ENCODE measurements at regions not wholly inside any gene's neighbourhood (a gene's known extent, or its start where the extent isn't known, plus 50 kb on each side); places are given as distances from the start of the nearest gene placed in this dataset.

DNA sequence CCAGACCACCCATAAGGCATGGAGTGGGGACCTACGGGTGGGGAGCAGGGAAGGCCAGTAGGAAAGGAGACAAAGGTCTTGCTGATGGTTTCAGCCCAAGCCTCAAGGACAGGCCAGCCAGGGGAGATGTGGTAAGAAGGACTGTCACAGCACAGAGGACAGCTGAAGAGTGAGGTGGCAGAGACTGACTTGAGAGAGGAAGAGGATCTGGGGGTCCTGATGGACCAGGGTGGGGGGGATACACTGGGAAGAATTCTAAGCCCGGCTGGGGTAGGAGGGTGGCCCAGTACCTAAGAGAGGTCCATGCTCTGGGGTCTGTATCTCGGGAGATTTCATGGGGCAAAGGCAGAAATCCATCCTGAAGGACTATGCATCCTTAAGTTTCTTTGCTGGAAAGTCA, 66.1 kb upstream of the THY1 start:
- no peak for DNase-seq

DNA sequence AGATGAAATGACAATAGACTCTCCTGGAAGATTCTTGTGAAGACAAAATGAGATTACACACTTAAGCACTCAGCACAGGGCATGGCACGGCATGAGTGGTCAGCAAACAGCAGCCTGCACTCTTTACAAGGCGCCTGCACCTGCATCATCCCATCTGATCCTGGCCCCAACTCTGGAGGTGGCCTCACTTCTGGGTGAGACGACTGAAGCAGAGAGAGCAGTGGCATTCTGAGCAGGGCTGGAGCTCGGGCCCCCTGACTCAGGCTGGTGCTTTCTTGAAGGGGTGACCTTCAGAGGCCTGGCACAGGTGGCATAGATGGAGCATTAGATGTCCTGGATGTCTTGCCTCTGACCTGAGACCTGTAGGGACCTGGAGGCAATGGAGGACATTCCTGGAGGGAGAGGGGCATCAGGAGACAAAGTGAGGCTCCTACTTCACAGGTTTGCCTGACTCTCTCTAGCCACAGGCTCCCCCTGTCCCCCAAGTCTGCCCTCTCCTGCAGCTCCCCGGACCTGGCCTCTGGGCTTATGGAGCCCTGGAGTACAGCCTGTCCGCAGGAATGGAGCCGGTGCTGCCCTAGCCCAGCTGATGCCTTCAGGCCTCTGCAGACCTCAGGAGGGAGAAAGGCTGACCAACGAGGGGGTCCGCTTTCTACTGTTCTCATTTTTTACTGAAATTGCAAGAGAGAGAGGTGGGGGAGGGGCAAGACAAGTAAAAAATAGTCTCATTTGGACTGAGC, 65.5 kb upstream of the THY1 start:
- DNase-seq = no peak

- DNase-seq = no peak
Observed at GRCh38 chr11:119486691-119487259, 63.8 kb upstream of the THY1 start.

- DNase-seq = no peak
Observed at GRCh38 chr11:119486016-119486415, 63.0 kb upstream of the THY1 start.

DNA sequence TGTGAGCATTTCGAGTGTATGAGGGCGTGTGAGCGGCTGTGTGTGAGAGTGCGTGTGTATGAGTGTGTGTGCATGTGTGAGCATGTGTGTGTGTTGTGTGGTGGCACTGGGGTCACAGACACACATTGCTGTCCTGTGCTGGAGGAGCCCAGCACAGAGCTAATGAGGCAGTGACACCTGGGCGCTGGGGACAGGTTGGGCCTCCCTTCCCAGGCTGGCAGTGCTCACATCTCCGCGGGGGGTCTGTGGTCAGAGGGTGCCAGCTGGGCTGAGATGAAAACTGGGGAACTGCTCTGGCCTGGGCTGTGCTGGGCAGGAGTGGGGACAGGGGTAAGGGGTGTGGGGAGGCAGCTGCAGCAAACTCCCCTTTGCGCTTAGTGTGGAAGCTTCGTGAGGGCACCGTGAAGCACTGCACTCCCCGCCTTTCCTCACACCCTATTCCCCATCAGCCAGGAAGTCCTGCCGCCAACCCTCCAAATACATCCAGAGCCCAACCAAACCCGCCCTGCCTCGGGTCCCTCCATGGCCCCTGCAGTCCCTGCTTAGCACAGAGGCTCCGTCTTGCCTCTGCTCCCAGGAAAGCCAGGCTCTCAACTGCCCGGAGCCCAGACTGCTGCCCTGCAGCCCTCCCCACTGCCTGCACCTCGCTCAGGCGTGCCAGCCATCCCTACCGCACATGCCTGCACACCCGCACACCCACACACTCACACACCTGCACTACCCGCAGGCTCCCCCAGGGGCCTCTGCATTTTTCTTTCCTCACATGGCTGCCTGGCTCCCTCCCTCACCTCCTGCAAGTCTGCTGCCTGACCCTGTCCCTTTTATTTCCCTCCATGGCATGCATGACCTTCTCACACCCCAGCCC, 62.0 kb upstream of the THY1 start:
- DNase-seq = no peak

GRCh38 chr11:119483881-119484371, 61.0 kb upstream of the THY1 start:
- DNase-seq = no peak

DNA sequence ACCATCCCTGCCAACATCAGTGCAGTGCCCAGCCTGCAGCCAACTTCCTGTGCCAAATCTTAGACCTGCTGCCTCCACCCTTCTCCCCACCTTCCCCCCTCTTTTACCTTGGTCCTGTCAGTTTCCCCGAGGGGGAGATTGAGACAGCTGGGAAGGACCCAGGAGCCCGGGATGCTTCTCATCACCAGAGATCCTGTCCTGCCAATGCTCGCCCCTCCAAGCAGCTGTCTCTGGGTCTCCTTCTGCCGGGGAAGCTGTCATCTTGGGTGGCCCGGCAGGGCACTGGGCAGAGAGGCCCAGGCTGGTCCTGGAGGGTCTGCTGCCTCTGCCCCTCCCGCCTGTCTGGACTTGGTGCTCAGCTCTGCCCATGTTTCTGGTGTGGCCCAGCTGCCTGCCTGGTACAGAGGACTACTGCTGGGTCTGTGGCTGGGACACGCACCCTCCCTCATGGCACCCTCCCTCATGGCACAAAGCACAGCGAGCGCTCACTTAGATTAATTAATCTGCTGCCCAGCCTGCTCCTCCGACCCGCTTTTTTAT, 60.4 kb upstream of the THY1 start:
- no peak for DNase-seq

GRCh38 chr11:119482521-119483011, 59.6 kb upstream of the THY1 start:
- DNase-seq = no peak

- no peak for DNase-seq
Observed at GRCh38 chr11:119481667-119482400, 58.9 kb upstream of the THY1 start.

DNA sequence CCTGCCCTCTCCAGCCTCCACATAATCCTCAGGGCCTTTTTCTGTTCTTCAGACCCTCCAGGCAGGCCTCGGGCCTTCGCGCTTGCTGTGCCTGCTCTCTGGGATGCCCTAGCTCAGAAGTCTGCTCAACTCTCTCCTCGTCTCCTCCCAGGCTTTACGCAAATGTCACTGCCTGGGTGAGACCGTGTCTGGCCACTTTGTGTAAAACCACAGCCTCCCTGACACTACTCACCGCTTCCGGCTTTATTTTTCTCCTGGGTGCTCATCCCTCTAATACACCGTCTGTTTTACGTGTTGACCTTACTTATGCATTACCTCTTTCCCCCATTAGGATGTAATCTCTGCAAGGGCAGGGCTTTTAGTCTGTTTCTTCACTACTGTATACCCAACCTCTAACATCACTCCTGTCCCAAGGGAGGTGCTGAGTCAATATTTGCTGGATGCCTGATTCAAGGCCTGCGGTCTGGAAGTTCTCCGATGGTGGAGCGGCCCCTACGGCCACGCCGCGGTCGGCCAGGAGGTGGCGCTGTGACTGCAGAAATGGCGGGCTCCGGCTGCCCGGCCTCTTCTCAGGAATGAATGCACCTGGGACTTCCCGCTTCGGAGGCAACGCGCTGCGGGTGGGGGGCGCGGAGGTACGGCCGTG, 58.2 kb upstream of the THY1 start:
- peak; percentile 57 for DNase-seq

- no peak for DNase-seq
Observed at GRCh38 chr11:119480380-119481020, 57.5 kb upstream of the THY1 start.

DNA sequence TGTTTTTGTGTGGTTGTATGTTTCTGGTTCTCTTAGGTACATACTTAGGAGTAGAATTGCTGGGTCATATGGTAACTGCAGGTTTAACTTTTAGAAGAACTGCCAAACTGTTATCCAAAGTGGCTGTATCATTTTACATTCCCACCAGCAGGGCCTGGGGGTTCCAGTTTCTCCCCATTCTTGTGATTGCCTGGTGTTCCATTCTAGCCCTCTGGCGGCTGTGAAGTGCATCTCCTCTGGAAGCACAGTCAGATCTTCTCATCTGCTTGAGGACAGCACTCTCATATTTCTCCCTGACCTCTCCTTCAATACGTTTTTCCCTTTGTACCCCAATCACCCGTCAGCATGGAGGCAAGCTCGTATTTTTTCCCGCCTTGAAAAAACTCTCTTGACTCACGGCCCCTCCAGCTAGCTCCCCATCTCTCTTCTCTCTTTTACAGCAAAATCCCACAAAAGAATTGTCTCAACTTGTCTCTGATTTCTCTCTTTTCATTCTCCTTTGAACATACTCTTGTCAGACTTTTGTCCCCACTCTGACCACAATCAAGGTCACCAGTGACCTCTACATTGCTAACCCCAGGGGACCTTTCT, 56.8 kb upstream of the THY1 start:
- no peak for DNase-seq

GRCh38 chr11:119478711-119479285, 55.8 kb upstream of the THY1 start:
- DNase-seq = no peak

DNA sequence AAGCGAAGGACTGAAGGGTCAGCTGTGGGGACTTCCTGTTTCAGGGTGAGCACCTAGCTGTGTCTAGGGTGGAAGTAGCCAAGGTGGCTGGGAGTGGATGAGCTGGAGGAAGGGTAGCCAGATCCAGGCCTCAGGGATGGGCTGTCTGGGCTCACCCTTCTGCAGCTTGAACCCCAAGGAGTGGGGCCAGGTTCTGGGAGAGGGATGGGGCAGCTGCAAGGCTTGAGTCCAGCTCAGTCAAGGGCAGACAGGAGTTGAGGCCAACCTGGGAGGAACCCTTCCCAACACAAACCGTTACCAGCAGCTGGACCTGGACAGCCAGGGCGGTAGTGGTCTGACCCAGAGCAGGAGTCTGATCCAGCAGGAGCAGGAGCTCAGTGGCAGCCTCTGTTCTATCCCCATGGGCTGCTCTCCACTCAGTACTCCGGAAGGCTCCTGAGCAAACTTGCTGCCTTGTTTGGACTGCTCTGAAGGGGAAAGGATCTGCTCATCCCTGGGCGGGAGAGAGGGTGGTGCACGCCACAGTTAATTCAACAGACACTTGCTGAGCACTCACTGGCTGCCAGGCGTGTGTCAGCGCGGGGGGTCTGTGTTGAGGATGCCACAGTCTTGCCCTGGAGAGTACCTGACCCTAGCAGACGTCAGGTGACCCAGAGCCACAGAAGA, 53.8 kb upstream of the THY1 start:
- DNase-seq = no peak

- DNase-seq = no peak
Observed at GRCh38 chr11:119476038-119476437, 53.1 kb upstream of the THY1 start.

- DNase-seq = peak; percentile 60
Observed at GRCh38 chr11:119474682-119475596, 52.0 kb upstream of the THY1 start.

DNA sequence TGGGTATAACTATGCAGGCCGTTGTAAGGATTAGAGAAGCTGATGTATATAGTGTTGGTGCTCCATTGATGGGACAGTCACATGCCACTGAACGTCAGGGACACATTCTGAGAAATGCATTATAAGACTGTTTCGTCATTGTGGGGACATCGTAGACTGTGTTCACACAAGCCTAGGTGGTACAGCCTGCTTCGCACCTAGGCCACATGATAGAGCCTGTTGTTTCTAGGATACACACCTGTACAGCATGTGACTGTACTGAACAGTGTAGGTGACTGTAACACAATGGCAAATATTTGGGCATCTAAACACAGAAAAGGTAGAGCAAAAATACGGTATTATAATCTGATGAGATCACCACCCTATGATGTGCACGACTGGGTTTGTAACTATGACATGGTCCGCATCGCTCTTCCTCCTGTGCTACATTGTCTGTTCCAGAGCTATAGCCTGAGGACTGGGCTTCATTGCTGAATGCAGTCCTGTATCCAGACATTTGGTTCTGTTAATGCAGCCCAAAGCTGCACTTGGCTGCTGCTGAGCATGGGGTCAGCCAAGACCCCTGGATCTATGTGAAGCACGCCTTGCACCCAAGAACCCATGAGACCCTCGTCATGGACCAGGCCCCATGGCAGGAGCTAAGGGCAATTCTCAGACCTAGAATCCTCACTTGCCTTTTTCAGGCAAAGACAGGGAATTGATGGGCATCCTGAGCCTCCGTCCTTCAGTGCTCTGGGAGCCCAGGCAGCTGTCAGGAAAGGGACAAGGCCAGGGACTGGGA, 51.1 kb upstream of the THY1 start:
- no peak for DNase-seq

- DNase-seq = no peak
Observed at GRCh38 chr11:119473226-119473625, 50.3 kb upstream of the THY1 start.
